HEK293T (cell line): ENCODE measurements at regions not wholly inside any gene's neighbourhood (a gene's known extent, or its start where the extent isn't known, plus 50 kb on each side); places are given as distances from the start of the nearest gene placed in this dataset.

Experiments
- FOXK2 ChIP-seq: fragments of 450-650 bp; IDR thresholded peaks from 2 replicates; pipeline ENCODE4 v1.6.1; 2016; ENCODE audit warnings: mild to moderate bottlenecking
- NFRKB ChIP-seq: fragments of 450-650 bp; IDR thresholded peaks from 2 replicates; pipeline ENCODE4 v1.6.1; 2016; ENCODE audit warnings: mild to moderate bottlenecking, moderate library complexity
- SP1 ChIP-seq: fragments of 450-650 bp; IDR thresholded peaks from 2 replicates; pipeline ENCODE4 v1.6.1; 2017

DNA sequence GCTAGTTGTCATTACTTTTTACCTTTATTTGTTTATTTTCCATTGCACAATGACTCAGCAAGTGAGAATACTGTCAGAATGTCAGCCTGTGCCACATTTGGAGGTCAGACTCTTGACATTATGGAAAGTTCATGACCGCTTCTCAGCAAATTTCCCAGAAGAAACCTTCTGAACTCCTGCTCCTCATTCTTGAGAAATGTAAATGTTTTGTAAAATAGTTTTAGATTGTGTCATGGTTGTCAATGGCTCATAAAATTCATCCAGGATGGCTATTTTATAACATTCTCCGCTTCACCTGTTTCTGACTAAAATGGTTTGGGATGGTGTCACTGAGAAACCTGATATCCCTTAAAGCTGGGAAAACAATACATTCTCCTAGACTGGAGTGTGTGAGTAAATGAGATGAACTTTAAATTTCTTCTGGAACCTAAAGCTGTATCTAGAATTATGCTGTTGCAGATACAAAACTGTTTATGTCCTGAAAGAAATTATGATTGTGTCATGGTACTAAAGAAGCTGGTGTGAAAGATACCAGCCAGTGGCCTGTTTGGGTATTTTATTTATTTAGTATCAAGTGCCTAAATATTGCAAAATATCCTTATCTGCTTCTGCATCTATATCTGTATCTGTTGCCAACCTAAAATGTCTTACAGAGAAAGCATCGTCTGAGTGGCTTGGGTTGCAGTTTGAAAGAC, 671.7 kb downstream of the GATA3 start:
- TF ChIP-seq FOXK2: no peak
- no peak for TF ChIP-seq SP1
- no peak for TF ChIP-seq NFRKB
